ENCODE measurements at regions not wholly inside any gene's neighbourhood (a gene's known extent, or its start where the extent isn't known, plus 50 kb on each side); places are given as distances from the start of the nearest gene placed in this dataset.

- H3K4me3 Mint-ChIP-seq: no peak overlapping the region
- H3K4me1 Mint-ChIP-seq (ENCODE audit: low read depth): no peaks in the 10 kb centered on the region
- ChIA-PET CTCF (no interaction called here), POLR2A (no interaction called here)
- TF ChIP-seq, protein P1, sequence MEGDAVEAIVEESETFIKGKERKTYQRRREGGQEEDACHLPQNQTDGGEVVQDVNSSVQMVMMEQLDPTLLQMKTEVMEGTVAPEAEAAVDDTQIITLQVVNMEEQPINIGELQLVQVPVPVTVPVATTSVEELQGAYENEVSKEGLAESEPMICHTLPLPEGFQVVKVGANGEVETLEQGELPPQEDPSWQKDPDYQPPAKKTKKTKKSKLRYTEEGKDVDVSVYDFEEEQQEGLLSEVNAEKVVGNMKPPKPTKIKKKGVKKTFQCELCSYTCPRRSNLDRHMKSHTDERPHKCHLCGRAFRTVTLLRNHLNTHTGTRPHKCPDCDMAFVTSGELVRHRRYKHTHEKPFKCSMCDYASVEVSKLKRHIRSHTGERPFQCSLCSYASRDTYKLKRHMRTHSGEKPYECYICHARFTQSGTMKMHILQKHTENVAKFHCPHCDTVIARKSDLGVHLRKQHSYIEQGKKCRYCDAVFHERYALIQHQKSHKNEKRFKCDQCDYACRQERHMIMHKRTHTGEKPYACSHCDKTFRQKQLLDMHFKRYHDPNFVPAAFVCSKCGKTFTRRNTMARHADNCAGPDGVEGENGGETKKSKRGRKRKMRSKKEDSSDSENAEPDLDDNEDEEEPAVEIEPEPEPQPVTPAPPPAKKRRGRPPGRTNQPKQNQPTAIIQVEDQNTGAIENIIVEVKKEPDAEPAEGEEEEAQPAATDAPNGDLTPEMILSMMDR (IDR thresholded peaks at IDR 0.05): no peak
- intact Hi-C loops (cut with micrococcal nuclease): no loop called here
- ATAC-seq (no peak), DNase-seq (peak; percentile 1)
- H3K27me3 Mint-ChIP-seq: no peaks in the 10 kb centered on the region
- H3K9me3 Mint-ChIP-seq: peaks cover 1% of the 10 kb centered on the region
- H3K36me3 Mint-ChIP-seq (ENCODE audit: low read depth): no peaks in the 10 kb centered on the region
- H3K27ac Mint-ChIP-seq: no peak overlapping the region
Observed at GRCh38 chrX:6644411-6644810, 109.5 kb upstream of the VCX3A start.

DNA sequence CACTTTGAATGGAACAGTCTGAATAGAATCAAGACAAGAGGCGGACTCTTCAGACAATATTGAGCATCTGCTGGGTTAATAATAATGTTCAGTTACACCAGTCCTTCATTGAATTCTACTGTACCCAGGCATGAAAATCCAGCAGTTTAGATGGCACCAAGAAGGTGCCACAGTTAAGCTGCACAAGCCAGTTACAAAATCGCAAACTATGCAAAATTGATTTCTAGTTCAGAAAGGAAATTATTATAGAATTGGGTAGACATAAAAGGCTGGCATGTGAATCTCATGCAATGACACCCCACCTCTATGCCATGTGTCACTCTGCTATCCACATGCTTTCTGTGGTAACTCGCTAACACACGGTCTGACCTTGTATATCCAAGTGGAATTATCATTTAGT lies 105.8 kb upstream of the VCX3A start:
- TF ChIP-seq, protein P1 (IDR thresholded peaks at IDR 0.05): no peak
- no peaks in the 10 kb centered on the region for H3K4me1 Mint-ChIP-seq (ENCODE audit: low read depth)
- H3K27me3 Mint-ChIP-seq: no peaks in the 10 kb centered on the region
- peaks cover 1% of the 10 kb centered on the region for H3K9me3 Mint-ChIP-seq
- no peak overlapping the region for H3K4me3 Mint-ChIP-seq
- POLR2A ChIA-PET: no interaction called here
- no peak overlapping the region for H3K27ac Mint-ChIP-seq
- intact Hi-C loops (cut with micrococcal nuclease): no loop called here
- CTCF ChIA-PET: no interaction called here
- no peak for ATAC-seq
- no peaks in the 10 kb centered on the region for H3K36me3 Mint-ChIP-seq (ENCODE audit: low read depth)
- DNase-seq: no peak

DNA sequence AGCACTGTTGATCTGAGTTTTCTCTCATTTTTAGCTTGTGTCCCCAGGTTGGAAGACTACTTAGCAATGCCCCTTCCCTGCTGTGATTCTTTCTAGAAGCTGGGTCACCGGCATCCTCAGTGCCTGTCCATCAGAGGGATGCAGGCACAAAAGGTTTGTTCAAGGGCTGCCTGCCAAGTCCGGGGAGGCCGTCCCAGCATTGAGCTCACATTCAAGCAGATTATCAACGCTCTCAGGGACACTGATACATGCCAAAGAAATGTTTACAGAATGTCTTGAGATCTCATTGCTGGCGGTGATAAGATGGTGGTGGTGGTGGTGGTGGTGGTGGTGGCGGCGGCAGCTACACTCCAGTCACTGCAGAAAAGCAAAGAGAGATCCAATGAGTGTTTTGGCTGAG lies 79.6 kb upstream of the VCX3A start:
- Mint-ChIP-seq H3K27me3 (no peaks in the 10 kb centered on the region), H3K36me3 (ENCODE audit: low read depth) (no peaks in the 10 kb centered on the region), H3K4me1 (ENCODE audit: low read depth) (no peaks in the 10 kb centered on the region), H3K27ac (no peak overlapping the region), H3K9me3 (no peaks in the 10 kb centered on the region), H3K4me3 (no peak overlapping the region)
- ChIA-PET POLR2A (no interaction called here), CTCF (no interaction called here)
- TF ChIP-seq, protein P1 (IDR thresholded peaks at IDR 0.05): no peak
- DNase-seq: no peak
- intact Hi-C loops (cut with micrococcal nuclease): no loop called here
- no peak for ATAC-seq

DNA sequence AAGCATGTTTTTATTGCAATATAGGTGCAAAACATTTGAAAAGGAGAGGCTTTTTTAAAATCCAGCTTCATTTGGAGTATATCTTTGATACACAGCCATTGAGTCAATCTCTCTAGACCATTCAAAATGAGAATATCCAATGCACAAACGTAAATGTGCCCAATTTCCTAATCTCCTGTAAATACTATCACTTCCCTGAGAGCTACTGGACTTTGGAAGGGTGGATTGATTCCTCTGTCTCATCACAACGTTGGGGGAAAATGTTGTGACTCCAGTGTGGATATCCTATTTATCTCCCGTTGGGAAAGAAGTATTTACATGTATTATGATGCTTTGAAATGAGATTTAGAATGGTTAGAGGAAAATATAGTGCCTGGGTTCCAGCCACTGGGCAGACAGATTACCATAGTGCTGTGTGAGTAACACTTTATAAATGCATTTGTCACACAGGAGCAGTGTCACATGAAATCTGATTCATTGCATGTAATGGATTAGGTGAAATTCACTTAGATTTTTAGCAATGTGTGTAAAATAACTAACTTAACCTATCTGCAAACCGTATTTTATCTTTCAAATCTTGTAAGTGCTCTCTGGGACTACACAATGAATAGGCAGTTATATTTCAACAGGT lies 64.4 kb upstream of the VCX3A start:
- intact Hi-C loops (cut with micrococcal nuclease): no loop called here
- Mint-ChIP-seq H3K36me3 (ENCODE audit: low read depth) (no peaks in the 10 kb centered on the region), H3K27ac (no peak overlapping the region), H3K4me1 (ENCODE audit: low read depth) (no peaks in the 10 kb centered on the region), H3K4me3 (no peak overlapping the region), H3K9me3 (no peaks in the 10 kb centered on the region), H3K27me3 (no peaks in the 10 kb centered on the region)
- CTCF ChIA-PET: no interaction called here
- no peak for DNase-seq
- POLR2A ChIA-PET: no interaction called here
- ATAC-seq: no peak
- TF ChIP-seq, protein P1 (IDR thresholded peaks at IDR 0.05): no peak

Data from activated CD8-positive, alpha-beta T cell treated with anti-CD3 and anti-CD28 coated beads for 36 hours (primary cell).